ENCODE measurements at regions not wholly inside any gene's neighbourhood (a gene's known extent, or its start where the extent isn't known, plus 50 kb on each side); places are given as distances from the start of the nearest gene placed in this dataset.
"Not testable (repeated sequence)": the region's sequence is repeated elsewhere in the genome, so short reads cannot be mapped to it uniquely, and the experiment has no call there.

GRCh38 chr1:157252473-157252872, 114.3 kb upstream of the ETV3 start:
- intact Hi-C loops (cut with DNase I; ENCODE audit: low total_unique reads): no loop called here
- H3K4me3 ChIP-seq: no peak overlapping the region
- H3K4me1 ChIP-seq: no peaks in the 10 kb centered on the region
- H3K36me3 ChIP-seq: no peaks in the 10 kb centered on the region
- peaks cover 0 to 58% (median 0%) of the 10 kb centered on the region in 7 donors for H3K27me3 ChIP-seq (replicated peaks in 1 of 7)
- WGBS, 5 donors: 65 to 90% (median 82%) methylated on average over 2 of the region's 2 CpGs
- TF ChIP-seq POLR2A (IDR thresholded peaks at IDR 0.05) (no peak), POLR2AphosphoS5 (IDR thresholded peaks at IDR 0.05) (no peak), CTCF (IDR thresholded peaks at IDR 0.05 in 8 of 11, conservative IDR thresholded peaks at IDR 0.05 in 3 of 11) (no peak)
- peaks cover 0 to 15% (median 8%) of the 10 kb centered on the region in 8 donors for H3K9me3 ChIP-seq
- H3K27ac ChIP-seq: no peak overlapping the region
- no peak for DNase-seq

GRCh38 chr1:157249739-157250138, 111.5 kb upstream of the ETV3 start:
- H3K4me3 ChIP-seq: no peak overlapping the region
- intact Hi-C loops (cut with DNase I; ENCODE audit: low total_unique reads): no loop called here
- no peaks in the 10 kb centered on the region for H3K36me3 ChIP-seq
- 82 to 97% (median 96%) methylated on average over 1 of the region's 1 CpG for WGBS, 5 donors
- peaks cover 0 to 15% (median 8%) of the 10 kb centered on the region in 8 donors for H3K9me3 ChIP-seq
- H3K27me3 ChIP-seq (replicated peaks in 1 of 7): peaks cover 0 to 81% (median 5%) of the 10 kb centered on the region in 7 donors
- no peak overlapping the region for H3K27ac ChIP-seq
- no peak for DNase-seq
- H3K4me1 ChIP-seq: no peaks in the 10 kb centered on the region
- TF ChIP-seq CTCF (IDR thresholded peaks at IDR 0.05 in 8 of 11, conservative IDR thresholded peaks at IDR 0.05 in 3 of 11): no peak
- TF ChIP-seq POLR2A (IDR thresholded peaks at IDR 0.05): no peak
- TF ChIP-seq POLR2AphosphoS5 (IDR thresholded peaks at IDR 0.05): no peak

- no peak overlapping the region for H3K27ac ChIP-seq
- intact Hi-C loops (cut with DNase I; ENCODE audit: low total_unique reads): no loop called here
- WGBS, 5 donors: 16 to 39% (median 24%) methylated on average over 2 of the region's 2 CpGs
Measured at GRCh38 chr1:157249326-157249725, 111.1 kb upstream of the ETV3 start.

GRCh38 chr1:157247764-157248049, 109.5 kb upstream of the ETV3 start:
- DNase-seq; H3K36me3 ChIP-seq; H3K27ac ChIP-seq; intact Hi-C loops (cut with DNase I; ENCODE audit: low total_unique reads); H3K9me3 ChIP-seq; H3K4me1 ChIP-seq; H3K4me3 ChIP-seq: not testable (repeated sequence)
- 68 to 90% (median 78%) methylated on average over 2 of the region's 2 CpGs for WGBS, 5 donors
- H3K27me3 ChIP-seq (replicated peaks in 1 of 7): peaks cover 0 to 63% (median 0%) of the 10 kb centered on the region in 7 donors

More at GRCh38 chr1:157249326-157249725, 111.1 kb upstream of the ETV3 start:
- Histone ChIP-seq H3K4me1 (no peaks in the 10 kb centered on the region), H3K9me3 (peaks cover 0 to 12% (median 6%) of the 10 kb centered on the region in 8 donors), H3K27me3 (replicated peaks in 1 of 7) (peaks cover 0 to 79% (median 5%) of the 10 kb centered on the region in 7 donors), H3K4me3 (no peak overlapping the region), H3K36me3 (no peaks in the 10 kb centered on the region)
- TF ChIP-seq CTCF (IDR thresholded peaks at IDR 0.05 in 8 of 11, conservative IDR thresholded peaks at IDR 0.05 in 3 of 11) (no peak), POLR2A (IDR thresholded peaks at IDR 0.05) (no peak), POLR2AphosphoS5 (IDR thresholded peaks at IDR 0.05) (no peak)
- no peak for DNase-seq

All from spleen (tissue), 11 donors.